ENCODE measurements at regions not wholly inside any gene's neighbourhood (a gene's known extent, or its start where the extent isn't known, plus 50 kb on each side); places are given as distances from the start of the nearest gene placed in this dataset.

GRCh38 chr16:51691109-51691508 is 540.0 kb upstream of the SALL1 start:
- TF ChIP-seq POLR2A (IDR thresholded peaks at IDR 0.05) (no peak), CTCF (IDR thresholded peaks at IDR 0.05) (no peak)

Data from transverse colon (tissue), 3 donors.